H9 (cell line): ENCODE measurements at regions not wholly inside any gene's neighbourhood (a gene's known extent, or its start where the extent isn't known, plus 50 kb on each side); places are given as distances from the start of the nearest gene placed in this dataset.

Experiments used
- DNase-seq: peaks from one replicate; pipeline ENCODE4 v3.0.0-alpha.2; 2017
- H2AFZ ChIP-seq: one replicate; pipeline ENCODE4 v1.6.1; 2013; ENCODE audit warnings: mild to moderate bottlenecking, low read length, control low read depth, moderate library complexity
- H2AK5ac ChIP-seq: 2 replicates; pipeline ENCODE4 v1.6.1; 2013; ENCODE audit warnings: low read length, control low read depth, mixed read lengths; ENCODE audit not compliant: insufficient read length
- H2BK120ac ChIP-seq: one replicate; pipeline ENCODE4 v1.6.1; 2013; ENCODE audit warnings: low read depth, mild to moderate bottlenecking, low read length, control low read depth, inconsistent platforms; ENCODE audit not compliant: poor library complexity, severe bottlenecking
- H2BK12ac ChIP-seq: 2 replicates; pipeline ENCODE4 v1.6.1; 2013; ENCODE audit warnings: low read length, control low read depth, mixed read lengths, low read depth; ENCODE audit not compliant: insufficient read length
- H2BK15ac ChIP-seq: 2 replicates; pipeline ENCODE4 v1.6.1; 2013; ENCODE audit warnings: low read depth, low read length, control low read depth
- H2BK20ac ChIP-seq: one replicate; pipeline ENCODE4 v1.6.1; 2013; ENCODE audit warnings: low read depth, mild to moderate bottlenecking, low read length, control low read depth, inconsistent platforms; ENCODE audit not compliant: poor library complexity, severe bottlenecking
- H2BK5ac ChIP-seq: 2 replicates; pipeline ENCODE4 v1.6.1; 2013; ENCODE audit warnings: low read length, control low read depth, mixed read lengths; ENCODE audit not compliant: insufficient read length
- H3K14ac ChIP-seq: 2 replicates; pipeline ENCODE4 v1.6.1; 2013; ENCODE audit warnings: low read length, control low read depth; ENCODE audit not compliant: insufficient read depth
- H3K18ac ChIP-seq: 2 replicates; pipeline ENCODE4 v1.6.1; 2013; ENCODE audit warnings: low read depth, mild to moderate bottlenecking, mixed read lengths, low read length, control low read depth; ENCODE audit not compliant: insufficient read length
- H3K23ac ChIP-seq: 2 replicates; pipeline ENCODE4 v1.6.1; 2013; ENCODE audit warnings: low read length, control low read depth, mixed read lengths, low read depth; ENCODE audit not compliant: insufficient read length
- H3K23me2 ChIP-seq: 2 replicates; pipeline ENCODE4 v1.6.1; 2013; ENCODE audit warnings: low read depth, mild to moderate bottlenecking, mixed read lengths, low read length, control low read depth; ENCODE audit not compliant: insufficient read length, poor library complexity, severe bottlenecking
- H3K27ac ChIP-seq: 2 replicates; pipeline ENCODE4 v1.5.1; 2013; ENCODE audit warnings: low read length, control low read depth, mixed read lengths, low read depth; ENCODE audit not compliant: insufficient read length
- H3K27me3 ChIP-seq: 2 replicates; pipeline ENCODE4 v1.6.1; 2013; ENCODE audit warnings: low read length, control low read depth, inconsistent platforms; ENCODE audit not compliant: insufficient read depth
- H3K4ac ChIP-seq: 2 replicates; pipeline ENCODE4 v1.6.1; 2013; ENCODE audit warnings: low read depth, mild to moderate bottlenecking, control low read depth, inconsistent platforms, low read length, moderate library complexity
- H3K4me1 ChIP-seq: 2 replicates; pipeline ENCODE4 v1.6.1; 2013; ENCODE audit warnings: low read length, control low read depth, inconsistent platforms; ENCODE audit not compliant: insufficient read depth
- H3K4me2 ChIP-seq: 2 replicates; pipeline ENCODE4 v1.6.1; 2013; ENCODE audit warnings: low read length, control low read depth, mixed read lengths; ENCODE audit not compliant: insufficient read length, insufficient read depth
- H3K56ac ChIP-seq: 2 replicates; pipeline ENCODE4 v1.6.1; 2013; ENCODE audit warnings: low read depth, mild to moderate bottlenecking, mixed read lengths, low read length, control low read depth; ENCODE audit not compliant: insufficient read length
- H3K79me1 ChIP-seq: 2 replicates; pipeline ENCODE4 v1.6.1; 2013; ENCODE audit warnings: low read depth, mild to moderate bottlenecking, moderate library complexity, low read length, control low read depth, inconsistent platforms; ENCODE audit not compliant: insufficient read depth, poor library complexity, severe bottlenecking
- H3K79me2 ChIP-seq: 2 replicates; pipeline ENCODE4 v1.6.1; 2013; ENCODE audit warnings: low read length, control low read depth, inconsistent platforms; ENCODE audit not compliant: insufficient read depth
- H3K9ac ChIP-seq: 2 replicates; pipeline ENCODE4 v1.6.1; 2013; ENCODE audit warnings: low read length, control low read depth, mixed read lengths; ENCODE audit not compliant: insufficient read length; ENCODE audit errors: extremely low read depth
- H3K9me3 ChIP-seq: one replicate; pipeline ENCODE4 v1.6.1; 2013; ENCODE audit warnings: low read depth, low read length, inconsistent platforms; ENCODE audit not compliant: control insufficient read depth
- H3T11ph ChIP-seq: one replicate; pipeline ENCODE4 v1.6.1; 2013; ENCODE audit warnings: mild to moderate bottlenecking, low read length, control low read depth, inconsistent platforms
- H4K20me1 ChIP-seq: one replicate; pipeline ENCODE4 v1.6.1; 2013; ENCODE audit not compliant: control insufficient read depth, insufficient read length, insufficient read depth
- H4K5ac ChIP-seq: 2 replicates; pipeline ENCODE4 v1.6.1; 2013; ENCODE audit warnings: low read depth, mild to moderate bottlenecking, mixed read lengths, low read length, control low read depth; ENCODE audit not compliant: insufficient read length
- H4K8ac ChIP-seq: replicated peaks from 2 replicates; pipeline ENCODE4 v1.6.1; 2013; ENCODE audit warnings: low read length, control low read depth, mixed read lengths, low read depth; ENCODE audit not compliant: insufficient read length
- H4K91ac ChIP-seq: 2 replicates; pipeline ENCODE4 v1.6.1; 2013; ENCODE audit warnings: low read depth, mild to moderate bottlenecking, moderate library complexity, mixed read lengths, low read length, control low read depth; ENCODE audit not compliant: insufficient read length
- H3K27ac Mint-ChIP-seq, 3 experiments: 2 replicates in 2 of 3; 3 replicates in 1 of 3; pipeline ENCODE4 v1.8.0; 2020 to 2021; ENCODE audit warnings: mixed read lengths in 3 of 3, mild to moderate bottlenecking in 1 of 3, moderate library complexity in 1 of 3
- H3K27me3 Mint-ChIP-seq: 2 replicates; pipeline ENCODE4 v1.8.0; 2021; ENCODE audit warnings: low read depth, mild to moderate bottlenecking, moderate library complexity, mixed read lengths
- H3K36me3 Mint-ChIP-seq, 3 experiments: 2 replicates in 2 of 3; 3 replicates in 1 of 3; pipeline ENCODE4 v1.8.0; 2020 to 2021; ENCODE audit warnings: low read depth in 3 of 3, mixed read lengths in 3 of 3; ENCODE audit not compliant: insufficient read depth in 1 of 3
- H3K4me1 Mint-ChIP-seq, 2 experiments: 2 replicates each; pipeline ENCODE4 v1.8.0; 2020; ENCODE audit warnings: mixed read lengths in 2 of 2
- H3K4me3 Mint-ChIP-seq, 2 experiments: 2 replicates in 1 of 2; 3 replicates in 1 of 2; pipeline ENCODE4 v1.8.0; 2020 to 2021; ENCODE audit warnings: mild to moderate bottlenecking in 2 of 2, mixed read lengths in 2 of 2, moderate library complexity in 1 of 2
- H3K9me3 Mint-ChIP-seq, 2 experiments: 2 replicates in 1 of 2; 3 replicates in 1 of 2; pipeline ENCODE4 v1.8.0; 2020; ENCODE audit warnings: mild to moderate bottlenecking in 2 of 2, mixed read lengths in 2 of 2, moderate library complexity in 1 of 2
- CTCF ChIP-seq: fragments of 200-600 bp; sonication (generic); conservative IDR thresholded peaks from 3 replicates; pipeline ENCODE4 v1.8.0; 2021; ENCODE audit warnings: antibody characterized with exemption, mild to moderate bottlenecking
- WGBS: extraction: QIAGEN DNeasy Blood & Tissue Kit; methylation state at CpG from one replicate; pipeline ENCODE4 v1.1.7; 2013; ENCODE audit warnings: missing lambda C conversion rate, low lambda C conversion rate, mixed read lengths; ENCODE audit not compliant: insufficient read length; ENCODE audit errors: extremely low coverage; 5-methylcytosine and 5-hydroxymethylcytosine counted together

- Histone ChIP-seq H2AFZ (no peak overlapping the region), H3K56ac (no peak overlapping the region), H4K91ac (no peak overlapping the region), H3K18ac (no peak overlapping the region), H3K14ac (no peak overlapping the region), H3K4ac (no peak overlapping the region), H3K79me1 (no peaks in the 10 kb centered on the region), H2BK15ac (no peak overlapping the region), H3K9ac (no peak overlapping the region), H3K9me3 (no peaks in the 10 kb centered on the region), H3K4me2 (no peak overlapping the region), H3K27me3 (no peaks in the 10 kb centered on the region), H3K27ac (no peak overlapping the region), H4K5ac (no peak overlapping the region), H4K8ac (no peak overlapping the region), H2AK5ac (no peak overlapping the region), H2BK12ac (no peak overlapping the region), H3K23ac (no peak overlapping the region), H2BK120ac (no peak overlapping the region), H2BK5ac (no peak overlapping the region), H3K4me1 (no peaks in the 10 kb centered on the region; the same call in none of the 2 replicates), H3K79me2 (no peaks in the 10 kb centered on the region), H3K23me2 (no peaks in the 10 kb centered on the region), H4K20me1 (no peaks in the 10 kb centered on the region), H2BK20ac (no peak overlapping the region), H3T11ph (no peak overlapping the region)
- H3K27ac Mint-ChIP-seq, result no peak overlapping the region; a peak in 2 of 7 replicates
- no peak overlapping the region for H3K4me3 Mint-ChIP-seq
- WGBS, result no CpG with 5 or more reads among the region's 10 CpGs
- TF ChIP-seq CTCF, result peak; percentile 85
- no peaks in the 10 kb centered on the region for H3K27me3 Mint-ChIP-seq
- peak; percentile 48 for DNase-seq
- peaks cover 6 to 17% (median 7%) of the 10 kb centered on the region in 3 experiments for H3K36me3 Mint-ChIP-seq
- H3K9me3 Mint-ChIP-seq, result peaks cover 11 to 15% of the 10 kb centered on the region in 2 experiments
- peaks cover 20 to 25% of the 10 kb centered on the region in 2 experiments for H3K4me1 Mint-ChIP-seq
Observed at GRCh38 chr11:23112987-23113886, 253.0 kb upstream of the CCDC179 start.
